HG03439 (cell line): ENCODE measurements at regions not wholly inside any gene's neighbourhood (a gene's known extent, or its start where the extent isn't known, plus 50 kb on each side); places are given as distances from the start of the nearest gene placed in this dataset.
"Not testable (repeated sequence)": the region's sequence is repeated elsewhere in the genome, so short reads cannot be mapped to it uniquely, and the experiment has no call there.

Experiments
- ATAC-seq: cut with Tn5 transposase; IDR thresholded peaks from one replicate; pipeline ENCODE4 v1.9.1; 2021; ENCODE audit warnings: mild to moderate bottlenecking, moderate library complexity; ENCODE audit not compliant: unreplicated experiment

DNA sequence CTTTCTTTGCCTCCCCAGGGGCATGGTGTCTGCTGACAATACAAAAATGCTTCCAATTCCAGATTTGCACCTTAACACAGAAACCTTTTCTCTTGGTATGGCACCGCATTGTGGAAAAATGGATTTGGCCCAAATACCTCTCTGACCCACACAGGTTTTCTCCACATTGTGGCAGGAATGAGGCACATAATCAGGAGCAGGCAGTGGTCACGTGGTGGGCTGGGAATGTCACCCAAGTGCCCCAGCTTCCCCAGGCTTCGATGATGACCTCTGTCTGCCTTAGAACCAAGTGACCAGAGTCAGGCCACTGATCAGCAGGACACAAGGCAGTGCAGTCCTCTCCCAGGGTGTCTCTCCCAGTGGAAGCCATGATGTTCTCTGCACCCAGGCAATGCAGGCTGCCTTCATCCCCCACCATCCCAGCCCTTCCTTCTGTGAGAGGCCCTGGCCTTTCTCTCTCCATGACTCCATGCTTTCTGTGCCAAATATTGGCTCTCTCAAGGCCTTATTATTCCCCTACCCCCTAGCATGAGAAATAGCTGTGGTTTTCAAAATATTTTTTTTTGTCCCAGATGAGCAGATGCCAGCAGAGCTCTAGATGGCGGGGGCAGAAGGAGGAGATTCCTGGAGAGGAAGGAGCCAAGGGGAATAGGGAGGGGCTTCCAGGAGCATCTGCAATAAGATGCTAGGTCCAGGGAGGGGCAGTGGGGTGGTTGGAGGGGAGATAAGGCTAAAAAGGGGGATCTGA is 198.9 kb downstream of the ACKR3 start:
- ATAC-seq: no peak

DNA sequence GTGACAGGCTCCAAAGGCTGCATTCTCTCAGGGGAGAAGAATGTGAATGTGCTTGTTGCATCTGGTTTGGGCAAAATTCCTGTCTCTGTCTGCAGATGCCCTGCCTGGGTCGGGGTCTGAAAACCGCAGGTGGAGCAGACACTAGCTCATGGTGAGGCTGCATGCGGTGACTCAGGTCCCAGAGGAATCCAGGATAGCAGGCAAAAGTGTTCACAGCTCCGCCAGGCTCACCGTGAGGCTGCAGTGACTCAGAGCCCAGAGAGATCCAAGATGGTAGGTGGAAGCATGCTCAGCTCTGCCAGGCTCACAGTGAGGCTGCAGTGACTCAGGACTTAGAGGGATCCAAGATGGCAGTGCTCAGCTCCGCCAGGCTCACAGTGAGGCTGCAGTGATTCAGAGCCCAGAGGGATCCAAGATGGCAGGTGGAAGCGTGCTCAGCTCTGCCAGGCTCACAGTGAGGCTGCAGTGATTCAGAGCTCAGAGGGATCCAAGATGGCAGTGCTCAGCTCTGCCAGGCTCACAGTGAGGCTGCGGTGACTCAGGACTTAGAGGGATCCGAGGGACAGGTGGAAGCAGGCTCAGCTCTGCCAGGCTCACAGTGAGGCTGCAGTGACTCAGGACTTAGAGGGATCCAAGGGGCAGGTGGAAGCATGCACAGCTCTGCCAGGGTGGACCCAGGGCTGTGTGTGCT is 200.5 kb downstream of the ACKR3 start:
- no peak for ATAC-seq

DNA sequence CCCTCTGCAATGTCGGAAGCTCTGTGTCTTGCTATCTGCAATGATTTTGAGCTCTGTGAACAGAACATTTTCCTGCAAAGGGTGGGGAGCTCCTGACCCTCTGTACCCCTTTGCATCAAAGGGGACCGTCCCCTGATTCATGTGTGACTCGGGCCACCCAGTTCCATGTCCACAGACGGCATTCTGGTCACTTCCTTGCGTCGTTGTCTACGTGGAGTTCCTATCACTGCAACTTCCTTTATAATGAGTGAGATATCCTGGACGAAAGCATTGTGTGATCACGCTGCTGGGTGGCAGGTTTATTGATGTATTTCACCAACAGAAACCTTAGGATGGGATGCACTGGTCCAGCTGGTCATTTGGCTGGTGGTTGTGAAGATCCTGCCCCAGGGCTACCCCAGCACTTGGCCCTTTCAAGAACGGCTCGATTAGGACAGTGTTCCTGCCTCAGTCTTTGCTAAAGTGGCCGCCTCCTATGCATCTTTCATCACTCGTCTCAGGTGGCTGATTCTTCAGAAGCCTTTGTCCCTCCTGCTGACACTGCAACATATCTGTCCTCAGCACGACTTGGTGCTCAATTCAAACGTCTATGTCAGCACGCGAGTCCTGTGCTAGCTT is 202.7 kb downstream of the ACKR3 start:
- no peak for ATAC-seq

DNA sequence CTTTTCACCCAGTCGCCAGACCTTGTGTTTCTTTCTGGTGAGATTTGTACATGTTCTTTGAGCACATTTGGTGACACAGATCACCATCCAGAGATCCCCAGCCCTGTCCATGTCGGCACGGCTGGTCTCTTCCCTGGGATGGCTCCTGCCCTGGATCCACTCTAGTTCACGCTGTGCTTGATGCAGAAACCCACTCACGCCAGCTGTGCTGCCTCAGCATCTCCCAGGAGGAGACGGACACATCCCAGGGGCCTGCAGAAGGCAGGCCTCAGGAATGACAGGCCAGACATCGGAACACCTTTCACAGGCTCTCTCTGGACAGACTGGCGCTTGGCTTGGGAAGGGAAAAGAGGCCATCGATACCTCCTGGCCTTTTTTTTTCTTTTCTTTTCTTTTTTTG is 203.6 kb downstream of the ACKR3 start:
- ATAC-seq: no peak

- ATAC-seq: no peak
Observed at GRCh38 chr2:236774171-236774570, 204.5 kb downstream of the ACKR3 start.

GRCh38 chr2:236775511-236775910 is 205.9 kb downstream of the ACKR3 start:
- no peak for ATAC-seq

DNA sequence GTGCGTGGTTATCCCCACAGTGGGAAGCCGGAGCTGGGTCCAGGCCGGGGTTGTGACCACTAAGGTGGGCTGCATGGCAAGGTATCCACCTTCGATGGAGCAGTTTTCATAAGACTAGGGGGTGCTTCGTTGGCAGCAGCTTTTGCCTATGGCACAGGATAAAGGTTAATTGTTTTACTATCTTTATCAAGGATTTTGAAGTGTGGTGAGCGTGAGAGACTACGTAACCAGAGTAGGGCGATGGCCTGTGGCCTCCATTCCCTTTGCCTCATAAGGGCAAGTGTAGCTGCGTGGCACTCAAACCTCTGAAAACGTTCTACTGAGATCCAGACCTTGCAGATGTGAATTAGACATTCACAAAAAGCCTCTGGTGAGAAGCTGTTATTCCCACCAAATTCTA is 206.6 kb downstream of the ACKR3 start:
- ATAC-seq: no peak

DNA sequence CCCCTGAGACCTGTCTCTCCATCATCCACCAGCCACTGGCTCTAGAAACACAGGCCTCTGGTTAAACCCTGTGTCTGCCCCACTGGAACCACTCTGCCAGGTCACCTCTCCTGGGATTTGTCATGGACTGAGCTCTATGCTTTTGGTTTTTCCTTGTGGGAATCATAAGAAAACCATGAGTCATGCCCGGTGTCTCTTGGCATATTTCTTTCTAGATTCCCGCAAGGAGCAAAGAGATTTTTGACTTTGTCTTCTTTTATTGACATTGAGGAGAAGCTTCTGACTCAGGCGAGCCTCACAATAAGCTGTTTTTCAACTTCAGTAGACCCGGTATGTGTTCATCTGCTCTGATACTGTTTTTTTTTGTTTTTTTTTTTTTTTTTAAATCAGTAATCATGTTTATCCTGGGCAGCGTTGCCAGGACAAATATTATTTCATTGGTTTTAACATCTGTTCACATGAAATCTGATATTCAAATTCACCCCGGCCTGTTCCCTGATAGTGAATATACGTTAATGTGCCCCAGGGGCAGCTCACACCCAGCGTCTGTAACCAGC is 207.1 kb downstream of the ACKR3 start:
- no peak for ATAC-seq

GRCh38 chr2:236777408-236777807 is 207.8 kb downstream of the ACKR3 start:
- no peak for ATAC-seq

- ATAC-seq: no peak
Observed at GRCh38 chr2:236781933-236782816, 212.6 kb downstream of the ACKR3 start.

DNA sequence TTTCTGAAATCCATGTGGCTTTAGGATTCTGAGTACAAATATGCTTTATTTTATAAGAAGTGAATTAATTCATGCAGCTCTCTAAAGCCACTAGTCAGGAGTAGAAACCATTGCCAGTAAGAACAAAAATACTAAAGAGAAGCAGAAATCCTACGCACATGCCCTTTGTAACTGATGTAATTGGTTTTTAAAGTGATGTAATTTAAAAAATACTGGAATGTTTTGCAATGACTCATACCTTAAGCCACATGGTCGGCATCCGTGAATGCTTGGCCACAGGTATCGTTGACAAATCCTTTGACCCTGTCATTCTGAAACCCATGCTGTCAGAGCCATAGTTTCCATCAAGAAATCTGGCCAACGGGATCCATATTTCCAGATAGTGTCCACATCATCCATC is 213.3 kb downstream of the ACKR3 start:
- no peak for ATAC-seq

- ATAC-seq: no peak
Observed at GRCh38 chr2:236783417-236784020, 213.9 kb downstream of the ACKR3 start.

- ATAC-seq: no peak
Observed at GRCh38 chr2:236785611-236786057, 216.0 kb downstream of the ACKR3 start.

GRCh38 chr2:236786751-236787150 is 217.1 kb downstream of the ACKR3 start:
- no peak for ATAC-seq

DNA sequence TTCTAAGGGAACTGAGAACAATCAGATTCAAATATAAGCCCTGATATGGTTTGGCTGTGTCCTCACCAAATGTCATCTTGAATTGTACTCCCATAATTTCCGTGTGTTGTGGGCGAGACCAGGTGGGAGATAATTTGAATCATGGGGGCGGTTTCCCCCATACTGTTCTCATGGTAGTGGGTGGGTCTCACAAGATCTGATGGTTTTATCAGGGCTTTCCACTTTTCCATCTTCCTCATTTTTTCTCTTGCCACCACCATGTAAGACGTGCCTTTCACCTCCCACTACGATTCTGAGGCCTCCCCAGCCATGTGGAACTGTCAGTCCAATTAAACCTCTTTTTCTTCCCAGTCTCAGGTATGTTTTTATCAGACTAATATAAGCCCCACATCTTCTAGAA is 217.8 kb downstream of the ACKR3 start:
- ATAC-seq: not testable (repeated sequence)

DNA sequence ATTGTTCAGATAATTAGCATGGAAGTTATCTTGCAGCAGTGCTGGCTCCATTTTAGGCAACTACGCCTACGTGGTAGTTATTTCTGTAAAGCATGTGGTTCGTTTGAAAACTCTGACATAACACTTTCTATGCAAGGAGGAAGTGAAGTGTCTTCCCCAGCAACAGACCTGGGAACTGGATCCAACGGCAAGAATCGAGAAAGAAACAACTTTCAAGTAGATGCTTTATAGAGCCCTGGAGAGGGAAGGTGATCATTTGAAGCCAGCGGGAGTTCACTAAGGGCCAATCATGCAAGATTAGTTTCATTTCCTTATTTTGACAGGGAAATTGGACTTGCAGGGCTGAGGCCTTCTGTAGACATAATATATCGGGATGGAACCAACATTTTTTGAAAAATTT is 218.3 kb downstream of the ACKR3 start:
- ATAC-seq: no peak

DNA sequence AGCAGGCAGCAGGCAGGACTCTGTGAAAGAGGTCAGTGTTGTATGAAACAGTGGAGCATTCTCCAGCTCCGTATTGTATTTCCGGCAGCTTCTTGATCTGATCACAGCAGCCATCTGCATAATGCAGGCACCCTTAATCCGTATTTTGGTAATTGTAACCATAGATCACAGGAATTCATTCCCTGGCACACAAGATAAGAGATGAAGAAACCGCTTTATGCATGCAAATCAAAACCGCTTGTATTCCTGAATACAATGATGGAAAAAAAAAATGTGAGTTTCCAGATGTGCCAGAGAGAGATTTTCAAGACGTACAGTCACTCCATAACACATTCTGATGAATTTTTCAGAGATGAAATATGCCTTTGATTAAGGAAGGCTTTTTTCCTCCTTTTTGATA is 221.3 kb downstream of the ACKR3 start:
- ATAC-seq: no peak

- ATAC-seq: no peak
Observed at GRCh38 chr2:236793023-236794011, 223.7 kb downstream of the ACKR3 start.
